NCI-H524 (cell line): ENCODE measurements at regions not wholly inside any gene's neighbourhood (a gene's known extent, or its start where the extent isn't known, plus 50 kb on each side); places are given as distances from the start of the nearest gene placed in this dataset.

Source experiments
- DNase-seq, 2 experiments: peaks; one replicate each; lab custom pipeline; 2025; lab: John Stamatoyannopoulos, UW

DNA sequence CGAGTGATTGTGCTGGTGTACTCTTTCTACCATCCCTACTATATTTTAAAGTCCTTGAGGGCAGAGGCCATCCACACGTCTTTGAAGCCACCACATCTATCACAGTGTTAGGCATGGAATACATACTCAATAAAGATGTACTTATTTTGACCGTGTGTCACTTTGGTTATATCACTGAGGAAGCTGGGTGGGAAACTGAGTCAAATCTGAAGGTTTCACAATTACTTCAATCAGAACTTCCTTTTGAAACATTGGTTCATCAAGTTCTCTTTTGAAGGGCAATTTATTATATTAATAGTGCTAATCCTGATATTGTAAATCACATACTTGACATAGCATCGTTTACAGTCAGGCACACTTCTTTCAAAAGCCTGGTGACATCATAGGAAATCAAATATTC, 53.3 kb upstream of the ATP1B1 start:
- DNase-seq, result no peak
